ENCODE measurements at regions not wholly inside any gene's neighbourhood (a gene's known extent, or its start where the extent isn't known, plus 50 kb on each side); places are given as distances from the start of the nearest gene placed in this dataset.

DNA sequence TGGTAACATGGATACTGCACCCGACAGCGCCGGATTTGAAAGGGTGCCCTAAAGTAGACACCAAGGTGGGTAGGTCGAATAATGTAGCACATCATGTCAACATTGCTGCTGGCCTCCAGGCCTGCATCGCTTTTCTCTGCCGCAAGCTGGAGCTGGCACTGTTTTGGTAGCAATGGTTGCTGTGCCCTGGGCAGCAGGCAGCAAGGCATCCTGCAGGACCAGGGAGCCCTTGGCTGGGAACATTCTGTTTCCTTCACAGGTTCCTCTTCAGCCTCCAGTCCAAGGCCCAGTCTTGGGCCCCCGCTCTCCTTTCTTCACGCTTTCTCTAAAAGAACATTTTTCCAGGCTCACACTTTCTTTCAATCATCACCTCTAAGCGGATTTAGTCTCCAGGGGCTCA lies 365.8 kb upstream of the JARID2 start:
- Histone ChIP-seq H3K4me1 (no peaks in the 10 kb centered on the region), H3K9me3 (no peaks in the 10 kb centered on the region), H3K27ac (no peak overlapping the region), H3K4me3 (no peak overlapping the region), H3K36me3 (ENCODE audit: low read depth, missing control alignments) (no peaks in the 10 kb centered on the region), H3K27me3 (no peaks in the 10 kb centered on the region)
- 81 to 97% methylated on average over 9 of the region's 9 CpGs for WGBS, 2 donors
- TF ChIP-seq POLR2A (IDR thresholded peaks at IDR 0.05) (no peak), CTCF (IDR thresholded peaks at IDR 0.05) (no peak)
- intact Hi-C loops (cut with DNase I; ENCODE audit: low total_unique reads), result no loop called here
- peak; percentile 48 for DNase-seq

DNA sequence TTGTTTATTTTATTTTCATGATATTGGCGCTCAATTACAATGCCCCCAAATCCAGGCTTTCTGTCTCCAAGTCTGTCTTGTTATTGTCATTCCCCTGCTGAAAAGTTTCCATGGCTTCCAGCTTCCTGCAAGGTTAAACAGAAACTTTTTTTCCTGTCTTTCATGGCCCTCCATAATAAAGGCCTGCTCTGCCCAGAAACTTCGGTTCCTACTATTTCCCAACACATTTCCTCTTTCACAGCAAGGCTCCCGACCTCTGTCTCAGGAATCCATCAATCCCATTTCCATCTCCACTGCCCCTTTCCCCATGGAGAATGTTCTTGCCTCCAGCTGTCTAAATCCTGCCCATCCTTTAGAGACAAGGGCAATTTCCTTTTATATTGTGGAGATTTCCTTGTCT lies 365.2 kb upstream of the JARID2 start:
- DNase-seq, result no peak
- 72 to 83% methylated on average over 3 of the region's 3 CpGs for WGBS, 2 donors
- no peaks in the 10 kb centered on the region for H3K4me1 ChIP-seq
- no peaks in the 10 kb centered on the region for H3K27me3 ChIP-seq
- H3K9me3 ChIP-seq, result no peaks in the 10 kb centered on the region
- intact Hi-C loops (cut with DNase I; ENCODE audit: low total_unique reads), result no loop called here
- no peak overlapping the region for H3K4me3 ChIP-seq
- no peak for TF ChIP-seq POLR2A (IDR thresholded peaks at IDR 0.05)
- TF ChIP-seq CTCF (IDR thresholded peaks at IDR 0.05), result no peak
- H3K36me3 ChIP-seq (ENCODE audit: low read depth, missing control alignments), result no peaks in the 10 kb centered on the region
- no peak overlapping the region for H3K27ac ChIP-seq

GRCh38 chr6:14881398-14881797 lies 364.5 kb upstream of the JARID2 start:
- Histone ChIP-seq H3K9me3 (no peaks in the 10 kb centered on the region), H3K36me3 (ENCODE audit: low read depth, missing control alignments) (no peaks in the 10 kb centered on the region), H3K27me3 (no peaks in the 10 kb centered on the region), H3K4me3 (no peak overlapping the region), H3K4me1 (no peaks in the 10 kb centered on the region), H3K27ac (no peak overlapping the region)
- intact Hi-C loops (cut with DNase I; ENCODE audit: low total_unique reads), result no loop called here
- TF ChIP-seq CTCF (IDR thresholded peaks at IDR 0.05), result no peak
- TF ChIP-seq POLR2A (IDR thresholded peaks at IDR 0.05), result no peak
- WGBS, 2 donors, result 80 to 89% methylated on average over 4 of the region's 4 CpGs
- no peak for DNase-seq

- Histone ChIP-seq H3K27ac (no peak overlapping the region), H3K27me3 (no peaks in the 10 kb centered on the region), H3K4me3 (no peak overlapping the region), H3K36me3 (ENCODE audit: low read depth, missing control alignments) (no peaks in the 10 kb centered on the region), H3K4me1 (no peaks in the 10 kb centered on the region), H3K9me3 (no peaks in the 10 kb centered on the region)
- intact Hi-C loops (cut with DNase I; ENCODE audit: low total_unique reads), result no loop called here
- DNase-seq, result no peak
- WGBS, 2 donors, result 57 to 67% methylated on average over 9 of the region's 9 CpGs
- TF ChIP-seq POLR2A (IDR thresholded peaks at IDR 0.05), result no peak
- TF ChIP-seq CTCF (IDR thresholded peaks at IDR 0.05), result no peak
These were observed 363.4 kb upstream of the JARID2 start for GRCh38 chr6:14882394-14883026.

DNA sequence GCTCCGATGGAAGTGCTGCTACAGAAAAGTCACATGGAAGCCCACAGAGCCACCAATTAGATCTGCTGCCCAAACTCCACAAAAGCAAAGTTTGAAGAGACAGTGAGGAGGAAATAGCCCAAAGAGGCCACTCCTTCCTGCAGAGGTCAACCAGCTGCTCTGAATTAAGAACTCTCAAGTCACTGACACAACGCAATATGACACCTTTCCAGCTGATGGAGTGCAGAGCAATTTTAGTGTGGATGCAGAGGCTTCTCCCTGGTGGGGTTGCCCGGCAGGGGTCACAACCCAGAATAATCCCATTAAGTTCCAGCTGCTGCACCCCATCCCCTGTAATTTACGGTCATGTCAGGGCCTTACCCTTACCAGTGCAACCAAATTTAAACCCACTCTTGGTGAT lies 361.9 kb upstream of the JARID2 start:
- Histone ChIP-seq H3K4me3 (no peak overlapping the region), H3K9me3 (no peaks in the 10 kb centered on the region), H3K27me3 (no peaks in the 10 kb centered on the region), H3K27ac (no peak overlapping the region), H3K4me1 (no peaks in the 10 kb centered on the region), H3K36me3 (ENCODE audit: low read depth, missing control alignments) (no peaks in the 10 kb centered on the region)
- WGBS, 2 donors, result 71 to 92% methylated on average over 2 to 4 of the region's 4 CpGs
- DNase-seq, result no peak
- TF ChIP-seq CTCF (IDR thresholded peaks at IDR 0.05) (no peak), POLR2A (IDR thresholded peaks at IDR 0.05) (no peak)
- intact Hi-C loops (cut with DNase I; ENCODE audit: low total_unique reads), result no loop called here
